Vagina (tissue), 2 donors: ENCODE measurements at regions not wholly inside any gene's neighbourhood (a gene's known extent, or its start where the extent isn't known, plus 50 kb on each side); places are given as distances from the start of the nearest gene placed in this dataset.

Experiments
- DNase-seq, 2 donors: peaks; one replicate each; pipeline ENCODE4 v3.0.0-alpha.2; 2017; ENCODE audit errors: extremely low spot score in 2 of 2
- H3K27ac ChIP-seq: fragments of 200-600 bp; sonication (generic); one replicate; pipeline ENCODE4 v1.5.1; 2019
- H3K27me3 ChIP-seq: fragments of 200-600 bp; sonication (generic); one replicate; pipeline ENCODE4 v1.5.1; 2019
- H3K36me3 ChIP-seq, 2 donors: fragments of 200-600 bp; sonication (generic); one replicate each; pipeline ENCODE4 v1.5.1; 2017 to 2019
- H3K4me1 ChIP-seq: fragments of 200-600 bp; sonication (generic); one replicate; pipeline ENCODE4 v1.5.1; 2019
- H3K4me3 ChIP-seq, 2 donors: fragments of 200-600 bp; sonication (generic); 1 replicate in 1 of 2; 2 replicates in 1 of 2; pipeline ENCODE4 v1.5.1; 2016 to 2019
- H3K9me3 ChIP-seq: fragments of 200-600 bp; sonication (generic); one replicate; pipeline ENCODE4 v1.5.1; 2019
- POLR2A ChIP-seq, 2 donors: fragments of 450-650 bp; IDR thresholded peaks; one replicate each; pipeline ENCODE4 v1.6.1; 2017; ENCODE audit warnings: antibody characterized with exemption in 2 of 2, mild to moderate bottlenecking in 2 of 2, moderate library complexity in 2 of 2
- POLR2AphosphoS5 ChIP-seq, 2 donors: sonication (generic); formaldehyde crosslinking; IDR thresholded peaks; one replicate each; pipeline ENCODE4 v1.9.0; 2017; ENCODE audit warnings: antibody characterized with exemption in 2 of 2, mild to moderate bottlenecking in 2 of 2, low read depth in 1 of 2; ENCODE audit not compliant: insufficient read depth in 1 of 2
- intact Hi-C: fragments of 100-400 bp; cut with DNase I; formaldehyde crosslinking; loops from one replicate; pipeline ENCODE4 v1.15.1; 2023
- TF ChIP-seq, protein P1 (sequence below), 3 experiments: fragments of 450-650 bp in 2 of 3; fragments of 200-600 bp in 1 of 3; sonication (generic) in 1 of 3; IDR thresholded peaks; one replicate each; pipeline ENCODE4 v1.5.1; 2017 to 2019; ENCODE audit warnings: antibody characterized with exemption in 3 of 3, mild to moderate bottlenecking in 2 of 3, moderate library complexity in 2 of 3

GRCh38 chr2:239724194-239724849 is 300.8 kb downstream of the NDUFA10 start:
- no peaks in the 10 kb centered on the region for H3K9me3 ChIP-seq
- H3K36me3 ChIP-seq: no peaks in the 10 kb centered on the region
- no peak overlapping the region for H3K27ac ChIP-seq
- H3K4me1 ChIP-seq: no peaks in the 10 kb centered on the region
- no peak for DNase-seq
- no peaks in the 10 kb centered on the region for H3K27me3 ChIP-seq
- no peak overlapping the region for H3K4me3 ChIP-seq
- TF ChIP-seq POLR2A (IDR thresholded peaks at IDR 0.05) (no peak), POLR2AphosphoS5 (IDR thresholded peaks at IDR 0.05; ENCODE audit: insufficient read depth in 1 of 2, low read depth in 1 of 2) (no peak)
- TF ChIP-seq, protein P1, sequence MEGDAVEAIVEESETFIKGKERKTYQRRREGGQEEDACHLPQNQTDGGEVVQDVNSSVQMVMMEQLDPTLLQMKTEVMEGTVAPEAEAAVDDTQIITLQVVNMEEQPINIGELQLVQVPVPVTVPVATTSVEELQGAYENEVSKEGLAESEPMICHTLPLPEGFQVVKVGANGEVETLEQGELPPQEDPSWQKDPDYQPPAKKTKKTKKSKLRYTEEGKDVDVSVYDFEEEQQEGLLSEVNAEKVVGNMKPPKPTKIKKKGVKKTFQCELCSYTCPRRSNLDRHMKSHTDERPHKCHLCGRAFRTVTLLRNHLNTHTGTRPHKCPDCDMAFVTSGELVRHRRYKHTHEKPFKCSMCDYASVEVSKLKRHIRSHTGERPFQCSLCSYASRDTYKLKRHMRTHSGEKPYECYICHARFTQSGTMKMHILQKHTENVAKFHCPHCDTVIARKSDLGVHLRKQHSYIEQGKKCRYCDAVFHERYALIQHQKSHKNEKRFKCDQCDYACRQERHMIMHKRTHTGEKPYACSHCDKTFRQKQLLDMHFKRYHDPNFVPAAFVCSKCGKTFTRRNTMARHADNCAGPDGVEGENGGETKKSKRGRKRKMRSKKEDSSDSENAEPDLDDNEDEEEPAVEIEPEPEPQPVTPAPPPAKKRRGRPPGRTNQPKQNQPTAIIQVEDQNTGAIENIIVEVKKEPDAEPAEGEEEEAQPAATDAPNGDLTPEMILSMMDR (IDR thresholded peaks at IDR 0.05): no peak
- intact Hi-C loops: no loop called here

DNA sequence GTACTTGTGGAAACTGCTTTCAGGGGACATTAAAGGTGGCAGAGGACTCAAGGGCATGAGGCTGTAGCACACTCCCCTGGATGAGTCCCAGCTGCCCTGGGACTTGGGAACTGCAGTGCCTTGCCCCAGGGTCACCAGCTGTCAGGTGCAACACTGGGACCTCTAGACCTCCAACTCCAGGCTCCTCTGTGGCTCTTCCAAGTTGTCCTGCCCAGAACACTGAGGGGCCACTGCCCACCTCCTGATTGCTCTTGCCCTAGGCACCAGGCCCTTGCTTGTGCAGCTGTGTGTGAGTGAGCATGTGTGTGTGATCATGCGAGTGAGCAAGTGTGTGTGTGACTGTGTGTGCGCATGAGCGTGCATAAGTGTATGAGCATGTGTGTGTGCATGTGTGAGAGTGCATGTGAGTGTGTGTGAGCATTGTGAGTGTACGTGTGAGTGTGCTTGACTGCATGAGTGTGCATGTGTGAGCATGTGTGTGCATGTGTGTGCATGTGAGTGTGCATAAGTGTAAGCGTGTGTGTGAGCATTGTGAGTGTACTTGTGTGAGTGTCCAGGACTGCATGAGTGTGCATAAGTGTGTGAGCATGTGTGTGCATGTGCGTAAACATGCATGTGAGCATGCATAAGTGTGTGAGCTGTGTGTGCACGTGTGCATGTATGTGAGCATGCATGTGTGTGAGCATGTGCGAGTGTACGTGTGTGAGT is 301.5 kb downstream of the NDUFA10 start:
- intact Hi-C loops: no loop called here
- Histone ChIP-seq H3K4me1 (no peaks in the 10 kb centered on the region), H3K4me3 (no peak overlapping the region), H3K27me3 (no peaks in the 10 kb centered on the region), H3K36me3 (no peaks in the 10 kb centered on the region), H3K27ac (no peak overlapping the region), H3K9me3 (no peaks in the 10 kb centered on the region)
- TF ChIP-seq, protein P1 (IDR thresholded peaks at IDR 0.05): no peak
- TF ChIP-seq POLR2AphosphoS5 (IDR thresholded peaks at IDR 0.05; ENCODE audit: insufficient read depth in 1 of 2, low read depth in 1 of 2) (no peak), POLR2A (IDR thresholded peaks at IDR 0.05) (no peak)
- DNase-seq: no peak

DNA sequence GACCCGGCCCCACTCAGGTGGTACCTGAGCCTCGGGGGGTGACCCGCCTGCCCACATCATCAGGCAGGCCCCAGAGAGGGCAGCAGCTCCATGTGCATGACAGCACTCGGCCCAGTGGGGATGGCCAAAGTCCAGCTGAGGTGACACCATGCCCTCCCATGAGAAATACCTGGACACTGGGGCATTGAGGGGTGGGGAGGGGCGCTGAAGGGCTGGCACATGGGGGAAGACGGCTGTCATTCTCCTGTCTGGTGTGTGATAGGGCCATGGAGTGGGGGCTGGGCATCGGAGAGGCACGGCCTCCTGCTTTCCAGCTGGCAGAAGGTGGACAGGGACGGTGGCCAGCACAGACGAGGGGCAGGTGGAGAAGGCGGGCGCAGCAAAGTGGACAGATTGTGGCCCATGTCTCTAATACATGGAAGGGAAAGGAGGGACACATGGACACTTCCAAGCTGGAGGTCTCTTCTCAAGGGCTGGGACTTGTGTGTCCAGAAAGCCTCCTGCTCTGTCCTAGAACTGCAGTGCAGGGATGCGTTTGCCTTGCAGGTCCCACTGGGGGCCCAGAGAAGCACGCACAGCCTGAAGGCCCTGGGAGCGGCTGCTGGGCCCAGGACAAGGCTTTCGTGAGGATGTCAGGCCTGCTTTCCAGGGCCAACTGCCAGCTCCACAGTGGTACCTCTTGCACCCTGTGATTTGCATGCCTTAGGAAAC is 302.2 kb downstream of the NDUFA10 start:
- H3K4me1 ChIP-seq: peaks cover 2% of the 10 kb centered on the region
- no peak overlapping the region for H3K4me3 ChIP-seq
- TF ChIP-seq, protein P1 (IDR thresholded peaks at IDR 0.05): no peak
- TF ChIP-seq POLR2A (IDR thresholded peaks at IDR 0.05) (no peak), POLR2AphosphoS5 (IDR thresholded peaks at IDR 0.05; ENCODE audit: insufficient read depth in 1 of 2, low read depth in 1 of 2) (no peak)
- no peaks in the 10 kb centered on the region for H3K9me3 ChIP-seq
- H3K27me3 ChIP-seq: no peaks in the 10 kb centered on the region
- H3K36me3 ChIP-seq: no peaks in the 10 kb centered on the region
- no peak for DNase-seq
- intact Hi-C loops: no loop called here
- no peak overlapping the region for H3K27ac ChIP-seq

DNA sequence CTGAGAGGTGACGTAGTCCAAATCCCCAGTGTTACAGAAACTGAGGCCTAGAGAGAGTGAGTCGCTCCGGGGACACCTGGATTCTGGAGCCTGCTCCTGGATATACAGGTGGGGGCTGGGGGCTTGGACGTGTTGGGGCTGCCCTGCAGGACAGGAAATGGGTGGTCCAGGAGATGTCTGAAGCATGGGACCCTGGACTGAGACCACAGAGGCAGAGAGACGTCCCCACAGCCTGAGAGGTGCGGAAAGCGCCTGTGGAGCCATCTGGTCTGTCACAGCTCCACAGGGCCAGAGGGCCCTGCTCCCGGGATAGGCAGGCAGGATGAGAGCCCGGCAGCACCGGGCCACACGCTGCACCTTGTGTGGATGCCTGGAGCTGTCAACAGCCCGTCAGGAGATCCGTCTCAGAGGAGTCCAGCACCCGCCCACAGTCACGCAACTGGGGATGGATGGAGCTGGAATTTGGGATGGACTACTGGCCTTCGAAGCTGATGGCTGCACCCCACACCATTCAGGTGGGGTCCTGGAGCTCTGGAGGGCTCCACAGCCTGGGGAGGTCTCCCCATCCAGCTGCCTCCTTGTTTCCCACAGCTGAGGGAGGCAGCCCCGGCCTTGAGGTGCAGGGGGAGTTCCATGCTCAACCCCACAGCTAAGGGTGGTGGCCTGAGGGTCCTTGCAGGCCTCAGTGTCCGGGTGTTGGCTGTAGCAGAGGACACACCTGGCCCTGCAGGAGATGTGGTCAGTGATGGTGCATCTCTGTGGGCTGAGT is 303.0 kb downstream of the NDUFA10 start:
- H3K27me3 ChIP-seq: no peaks in the 10 kb centered on the region
- H3K9me3 ChIP-seq: no peaks in the 10 kb centered on the region
- DNase-seq: peak in 1 of 2 donors; percentile 91
- no peaks in the 10 kb centered on the region for H3K36me3 ChIP-seq
- H3K4me1 ChIP-seq: peaks cover 10% of the 10 kb centered on the region
- no peak overlapping the region for H3K4me3 ChIP-seq
- TF ChIP-seq POLR2AphosphoS5 (IDR thresholded peaks at IDR 0.05; ENCODE audit: insufficient read depth in 1 of 2, low read depth in 1 of 2) (no peak), POLR2A (IDR thresholded peaks at IDR 0.05) (no peak)
- TF ChIP-seq, protein P1 (IDR thresholded peaks at IDR 0.05): no peak
- H3K27ac ChIP-seq: no peak overlapping the region
- intact Hi-C loops: no loop called here
